HCT116 (cell line): ENCODE measurements at regions not wholly inside any gene's neighbourhood (a gene's known extent, or its start where the extent isn't known, plus 50 kb on each side); places are given as distances from the start of the nearest gene placed in this dataset.

Experiments
- ATAC-seq: fragments of 200-7000 bp; cut with Tn5 transposase; 2 replicates; pipeline ENCODE4 v1.9.1; 2020; ENCODE audit warnings: mild to moderate bottlenecking, moderate library complexity
- BruUV-seq: library from RNA; stranded (reverse); fragments of 400-500 nt; replicated peaks from 2 replicates; lab custom pipeline; 2021; lab: Mats Ljungman, UMichigan
- CTCF ChIA-PET: fragments of 300-600 bp; sonication (Branson Sonifier 250); formaldehyde crosslinking; loops from one replicate; lab custom pipeline; 2021; ENCODE audit warnings: antibody characterized with exemption; lab: Charles Lee
- POLR2A ChIA-PET: fragments of 300-600, 350-600 bp; sonication (Branson Sonifier 250); formaldehyde crosslinking; loops from one replicate; lab custom pipeline; 2021; ENCODE audit warnings: antibody characterized with exemption; lab: Charles Lee
- RAD21 ChIA-PET, 2 experiments: fragments of 300-600 bp; sonication (Branson Sonifier 250); formaldehyde crosslinking; loops; one replicate each; lab custom pipeline; 2023; ENCODE audit warnings: low total read pairs in 2 of 2; ENCODE audit not compliant: uncharacterized antibody in 2 of 2, unreplicated experiment in 2 of 2, low non-redundant PET in 1 of 2; lab: Charles Lee
- DNase-seq: peaks from one replicate; pipeline ENCODE4 v3.0.0-alpha.2; 2010; ENCODE audit warnings: low read depth, low spot score
- H2AFZ ChIP-seq: fragments of 200-600 bp; shearing (Covaris generic), sonication (generic); 2 replicates; pipeline ENCODE4 v1.6.1; 2017; ENCODE audit warnings: low read depth, mixed run types, mixed read lengths, antibody characterized with exemption, low read length; ENCODE audit not compliant: poor library complexity, severe bottlenecking
- H3K27ac ChIP-seq: 2 replicates; pipeline ENCODE4 v1.5.1; 2012; ENCODE audit warnings: low read depth, low read length
- H3K27me3 ChIP-seq: fragments of 200-600 bp; sonication (generic); 2 replicates; pipeline ENCODE4 v1.6.1; 2016; ENCODE audit warnings: mixed run types, low read length, mixed read lengths; ENCODE audit not compliant: insufficient read depth
- H3K36me3 ChIP-seq, 2 experiments: fragments of 200-500 bp in 1 of 2; fragments of 200-600 bp in 1 of 2; sonication (Bioruptor generic) in 1 of 2; sonication (generic) in 1 of 2; 2 replicates each; pipeline versions ENCODE4 v1.5.1 to v1.6.1; 2014 to 2016; ENCODE audit warnings: low read length in 2 of 2, inconsistent platforms in 1 of 2, mixed read lengths in 1 of 2, mixed run types in 1 of 2; ENCODE audit not compliant: insufficient read depth in 2 of 2, control insufficient read depth in 1 of 2
- H3K4me1 ChIP-seq, 2 experiments: fragments of 200-600 bp in 1 of 2; sonication (generic) in 1 of 2; 2 replicates each; pipeline versions ENCODE4 v1.5.1 to v1.6.1; 2012 to 2017; ENCODE audit warnings: low read length in 2 of 2, inconsistent platforms in 1 of 2, mild to moderate bottlenecking in 1 of 2, mixed read lengths in 1 of 2, mixed run types in 1 of 2, moderate library complexity in 1 of 2; ENCODE audit not compliant: insufficient read depth in 2 of 2, control insufficient read depth in 1 of 2
- H3K4me2 ChIP-seq: fragments of 200-600 bp; sonication (generic); 2 replicates; pipeline ENCODE4 v1.6.1; 2017; ENCODE audit warnings: mixed run types, low read length, mixed read lengths
- H3K4me3 ChIP-seq, 2 experiments: fragments of 200-600 bp in 1 of 2; sonication (generic) in 1 of 2; replicated peaks in 1 of 2; 2 replicates each; pipeline ENCODE4 v1.5.1; 2011 to 2016; ENCODE audit warnings: low read length in 2 of 2, control low read depth in 1 of 2, low read depth in 1 of 2, mild to moderate bottlenecking in 1 of 2, mixed read lengths in 1 of 2, mixed run types in 1 of 2
- H3K79me2 ChIP-seq: fragments of 200-600 bp; sonication (generic); 2 replicates; pipeline ENCODE4 v1.6.1; 2017; ENCODE audit warnings: mild to moderate bottlenecking, mixed run types, low read length, moderate library complexity, mixed read lengths; ENCODE audit not compliant: insufficient read depth
- H3K9ac ChIP-seq: fragments of 200-600 bp; sonication (generic); 2 replicates; pipeline ENCODE4 v1.6.1; 2016; ENCODE audit warnings: low read length, mixed read lengths
- H3K9me2 ChIP-seq: fragments of 200-600 bp; sonication (generic), shearing (Covaris generic); 2 replicates; pipeline ENCODE4 v1.6.1; 2017; ENCODE audit warnings: mixed run types, mild to moderate bottlenecking, moderate library complexity; ENCODE audit not compliant: insufficient read depth
- H3K9me3 ChIP-seq, 2 experiments: fragments of 200-500 bp in 1 of 2; fragments of 200-600 bp in 1 of 2; sonication (Bioruptor generic) in 1 of 2; sonication (generic) in 1 of 2; 2 replicates each; pipeline ENCODE4 v1.6.1; 2014 to 2017; ENCODE audit warnings: low read length in 2 of 2, mixed read lengths in 2 of 2, inconsistent platforms in 1 of 2, low read depth in 1 of 2, mild to moderate bottlenecking in 1 of 2, mixed run types in 1 of 2, moderate library complexity in 1 of 2; ENCODE audit not compliant: control insufficient read depth in 1 of 2, insufficient read depth in 1 of 2
- H4K20me1 ChIP-seq: fragments of 200-600 bp; sonication (generic), shearing (Covaris generic); 2 replicates; pipeline ENCODE4 v1.6.1; 2017; ENCODE audit warnings: mixed run types, mild to moderate bottlenecking, moderate library complexity; ENCODE audit not compliant: insufficient read depth
- ATF3 ChIP-seq: IDR thresholded peaks from 2 replicates; pipeline ENCODE4 v1.6.1; 2012
- CEBPB ChIP-seq: IDR thresholded peaks from 2 replicates; pipeline ENCODE4 v1.6.1; 2012; ENCODE audit warnings: low read depth
- EGR1 ChIP-seq: IDR thresholded peaks from 2 replicates; pipeline ENCODE4 v1.6.1; 2012; ENCODE audit warnings: low read depth
- FOSL1 ChIP-seq: IDR thresholded peaks from 2 replicates; pipeline ENCODE4 v1.6.1; 2012; ENCODE audit warnings: low read depth
- JUND ChIP-seq: IDR thresholded peaks from 2 replicates; pipeline ENCODE4 v1.6.1; 2012
- POLR2AphosphoS5 ChIP-seq: IDR thresholded peaks from 2 replicates; pipeline ENCODE4 v1.6.1; 2011; ENCODE audit warnings: mild to moderate bottlenecking, low read depth, low read length, moderate library complexity
- RAD21 ChIP-seq: IDR thresholded peaks from 2 replicates; pipeline ENCODE4 v1.6.1; 2012; ENCODE audit warnings: low read depth, mild to moderate bottlenecking
- SRF ChIP-seq: IDR thresholded peaks from 2 replicates; pipeline ENCODE4 v1.6.1; 2012; ENCODE audit warnings: low read depth
- YY1 ChIP-seq: IDR thresholded peaks from 2 replicates; pipeline ENCODE4 v1.6.1; 2011; ENCODE audit warnings: low read length, low read depth, moderate library complexity, mild to moderate bottlenecking; ENCODE audit not compliant: insufficient replicate concordance; ENCODE audit errors: extremely low read depth
- ZNF274 ChIP-seq: fragments of 200-500 bp; sonication (Bioruptor generic); IDR thresholded peaks from 2 replicates; pipeline ENCODE4 v1.6.1; 2014; ENCODE audit warnings: mild to moderate bottlenecking, low read depth, low read length, inconsistent platforms
- intact Hi-C: fragments of 100-400 bp; cut with micrococcal nuclease; formaldehyde crosslinking; loops from 2 replicates; pipeline ENCODE4 v1.10.0; 2022
- TF ChIP-seq, protein P1 (sequence below): IDR thresholded peaks from 2 replicates; pipeline ENCODE4 v1.6.1; 2012
- TF ChIP-seq, protein P2 (sequence below): IDR thresholded peaks from 2 replicates; pipeline ENCODE4 v1.6.1; 2012; ENCODE audit warnings: low read depth

GRCh38 chr5:28217695-28218094 is 1179.3 kb upstream of the CDH9 start:
- ATAC-seq (no peak), DNase-seq (no peak)
- Histone ChIP-seq H3K9me3 (peaks cover 3 to 21% of the 10 kb centered on the region in 2 experiments; a peak in 3 of 4 replicates), H3K4me3 (no peak overlapping the region), H3K4me1 (no peaks in the 10 kb centered on the region), H2AFZ (no peak overlapping the region), H3K9ac (no peak overlapping the region), H3K9me2 (no peaks in the 10 kb centered on the region), H3K27me3 (no peaks in the 10 kb centered on the region), H4K20me1 (no peaks in the 10 kb centered on the region), H3K4me2 (no peak overlapping the region), H3K79me2 (no peaks in the 10 kb centered on the region), H3K27ac (no peak overlapping the region), H3K36me3 (no peaks in the 10 kb centered on the region)
- ChIA-PET CTCF (no interaction called here), RAD21 (no interaction called here), POLR2A (no interaction called here)
- intact Hi-C loops = no loop called here
- no TSS peak for BruUV-seq
- TF ChIP-seq ATF3 = no peak
- TF ChIP-seq, protein P1, sequence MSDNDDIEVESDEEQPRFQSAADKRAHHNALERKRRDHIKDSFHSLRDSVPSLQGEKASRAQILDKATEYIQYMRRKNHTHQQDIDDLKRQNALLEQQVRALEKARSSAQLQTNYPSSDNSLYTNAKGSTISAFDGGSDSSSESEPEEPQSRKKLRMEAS = no peak
- TF ChIP-seq FOSL1 = no peak
- TF ChIP-seq, protein P2, sequence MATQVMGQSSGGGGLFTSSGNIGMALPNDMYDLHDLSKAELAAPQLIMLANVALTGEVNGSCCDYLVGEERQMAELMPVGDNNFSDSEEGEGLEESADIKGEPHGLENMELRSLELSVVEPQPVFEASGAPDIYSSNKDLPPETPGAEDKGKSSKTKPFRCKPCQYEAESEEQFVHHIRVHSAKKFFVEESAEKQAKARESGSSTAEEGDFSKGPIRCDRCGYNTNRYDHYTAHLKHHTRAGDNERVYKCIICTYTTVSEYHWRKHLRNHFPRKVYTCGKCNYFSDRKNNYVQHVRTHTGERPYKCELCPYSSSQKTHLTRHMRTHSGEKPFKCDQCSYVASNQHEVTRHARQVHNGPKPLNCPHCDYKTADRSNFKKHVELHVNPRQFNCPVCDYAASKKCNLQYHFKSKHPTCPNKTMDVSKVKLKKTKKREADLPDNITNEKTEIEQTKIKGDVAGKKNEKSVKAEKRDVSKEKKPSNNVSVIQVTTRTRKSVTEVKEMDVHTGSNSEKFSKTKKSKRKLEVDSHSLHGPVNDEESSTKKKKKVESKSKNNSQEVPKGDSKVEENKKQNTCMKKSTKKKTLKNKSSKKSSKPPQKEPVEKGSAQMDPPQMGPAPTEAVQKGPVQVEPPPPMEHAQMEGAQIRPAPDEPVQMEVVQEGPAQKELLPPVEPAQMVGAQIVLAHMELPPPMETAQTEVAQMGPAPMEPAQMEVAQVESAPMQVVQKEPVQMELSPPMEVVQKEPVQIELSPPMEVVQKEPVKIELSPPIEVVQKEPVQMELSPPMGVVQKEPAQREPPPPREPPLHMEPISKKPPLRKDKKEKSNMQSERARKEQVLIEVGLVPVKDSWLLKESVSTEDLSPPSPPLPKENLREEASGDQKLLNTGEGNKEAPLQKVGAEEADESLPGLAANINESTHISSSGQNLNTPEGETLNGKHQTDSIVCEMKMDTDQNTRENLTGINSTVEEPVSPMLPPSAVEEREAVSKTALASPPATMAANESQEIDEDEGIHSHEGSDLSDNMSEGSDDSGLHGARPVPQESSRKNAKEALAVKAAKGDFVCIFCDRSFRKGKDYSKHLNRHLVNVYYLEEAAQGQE = no peak
- TF ChIP-seq RAD21 = no peak
- TF ChIP-seq CEBPB = no peak
- no peak for TF ChIP-seq SRF
- no peak for TF ChIP-seq JUND
- no peak for TF ChIP-seq EGR1
- no peak for TF ChIP-seq POLR2AphosphoS5
- no peak for TF ChIP-seq YY1
- no peak for TF ChIP-seq ZNF274
